ENCODE measurements at regions not wholly inside any gene's neighbourhood (a gene's known extent, or its start where the extent isn't known, plus 50 kb on each side); places are given as distances from the start of the nearest gene placed in this dataset.

GRCh38 chr2:220034426-220035130 is 407.1 kb downstream of the SLC4A3 start:
- CTCF ChIA-PET = no interaction called here
- Mint-ChIP-seq H3K36me3 (no peaks in the 10 kb centered on the region), H3K4me1 (no peaks in the 10 kb centered on the region), H3K27ac (no peak overlapping the region), H3K4me3 (no peak overlapping the region), H3K9me3 (no peaks in the 10 kb centered on the region), H3K27me3 (no peaks in the 10 kb centered on the region)
- no peak for DNase-seq

GRCh38 chr2:220036431-220036830 is 409.0 kb downstream of the SLC4A3 start:
- DNase-seq = no peak
- Mint-ChIP-seq H3K36me3 (no peaks in the 10 kb centered on the region), H3K9me3 (no peaks in the 10 kb centered on the region), H3K4me3 (no peak overlapping the region), H3K27me3 (no peaks in the 10 kb centered on the region), H3K4me1 (no peaks in the 10 kb centered on the region), H3K27ac (no peak overlapping the region)
- CTCF ChIA-PET = no interaction called here

- Mint-ChIP-seq H3K4me3 (no peak overlapping the region), H3K9me3 (no peaks in the 10 kb centered on the region), H3K27me3 (no peaks in the 10 kb centered on the region), H3K36me3 (no peaks in the 10 kb centered on the region), H3K27ac (no peak overlapping the region), H3K4me1 (no peaks in the 10 kb centered on the region)
- DNase-seq = no peak
- CTCF ChIA-PET = no interaction called here
Measured at GRCh38 chr2:220040346-220040745, 412.9 kb downstream of the SLC4A3 start.

- H3K9me3 Mint-ChIP-seq = no peaks in the 10 kb centered on the region
- no peak overlapping the region for H3K4me3 Mint-ChIP-seq
- H3K27ac Mint-ChIP-seq = no peak overlapping the region
- CTCF ChIA-PET = no interaction called here
- no peaks in the 10 kb centered on the region for H3K27me3 Mint-ChIP-seq
- no peak for DNase-seq
- no peaks in the 10 kb centered on the region for H3K4me1 Mint-ChIP-seq
- H3K36me3 Mint-ChIP-seq = no peaks in the 10 kb centered on the region
Measured at GRCh38 chr2:220041447-220041846, 414.0 kb downstream of the SLC4A3 start.

GRCh38 chr2:220043155-220043989 is 415.9 kb downstream of the SLC4A3 start:
- Mint-ChIP-seq H3K27me3 (no peaks in the 10 kb centered on the region), H3K9me3 (no peaks in the 10 kb centered on the region), H3K27ac (no peak overlapping the region), H3K36me3 (no peaks in the 10 kb centered on the region), H3K4me3 (no peak overlapping the region), H3K4me1 (no peaks in the 10 kb centered on the region)
- DNase-seq = no peak
- CTCF ChIA-PET = no interaction called here

GRCh38 chr2:220043990-220044335 is 416.5 kb downstream of the SLC4A3 start:
- CTCF ChIA-PET = no interaction called here
- DNase-seq = no peak
- Mint-ChIP-seq H3K27ac (no peak overlapping the region), H3K36me3 (no peaks in the 10 kb centered on the region), H3K4me3 (no peak overlapping the region), H3K4me1 (no peaks in the 10 kb centered on the region), H3K9me3 (no peaks in the 10 kb centered on the region), H3K27me3 (no peaks in the 10 kb centered on the region)

- H3K4me3 Mint-ChIP-seq = no peak overlapping the region
- no peaks in the 10 kb centered on the region for H3K9me3 Mint-ChIP-seq
- CTCF ChIA-PET = no interaction called here
- no peaks in the 10 kb centered on the region for H3K4me1 Mint-ChIP-seq
- H3K27ac Mint-ChIP-seq = no peak overlapping the region
- H3K27me3 Mint-ChIP-seq = no peaks in the 10 kb centered on the region
- no peaks in the 10 kb centered on the region for H3K36me3 Mint-ChIP-seq
- no peak for DNase-seq
Measured at GRCh38 chr2:220044383-220044782, 417.0 kb downstream of the SLC4A3 start.

- Mint-ChIP-seq H3K36me3 (no peaks in the 10 kb centered on the region), H3K27ac (no peak overlapping the region), H3K4me1 (no peaks in the 10 kb centered on the region)
Measured at GRCh38 chr2:220046507-220046906, 419.1 kb downstream of the SLC4A3 start.

GRCh38 chr2:220051716-220052115 is 424.3 kb downstream of the SLC4A3 start:
- no peak overlapping the region for H3K4me3 Mint-ChIP-seq
- H3K27ac Mint-ChIP-seq = no peak overlapping the region
- CTCF ChIA-PET = no interaction called here
- H3K4me1 Mint-ChIP-seq = no peaks in the 10 kb centered on the region
- H3K9me3 Mint-ChIP-seq = no peaks in the 10 kb centered on the region
- DNase-seq = no peak
- no peaks in the 10 kb centered on the region for H3K36me3 Mint-ChIP-seq
- H3K27me3 Mint-ChIP-seq = no peaks in the 10 kb centered on the region

More at GRCh38 chr2:220046507-220046906, 419.1 kb downstream of the SLC4A3 start:
- no peak for DNase-seq
- CTCF ChIA-PET = no interaction called here
- H3K4me3 Mint-ChIP-seq = no peak overlapping the region
- no peaks in the 10 kb centered on the region for H3K9me3 Mint-ChIP-seq
- H3K27me3 Mint-ChIP-seq = no peaks in the 10 kb centered on the region

GRCh38 chr2:220053919-220054318 is 426.5 kb downstream of the SLC4A3 start:
- CTCF ChIA-PET = no interaction called here

GRCh38 chr2:220057391-220057790 is 430.0 kb downstream of the SLC4A3 start:
- Mint-ChIP-seq H3K4me1 (no peaks in the 10 kb centered on the region), H3K27ac (no peak overlapping the region), H3K27me3 (no peaks in the 10 kb centered on the region), H3K9me3 (no peaks in the 10 kb centered on the region), H3K4me3 (no peak overlapping the region), H3K36me3 (no peaks in the 10 kb centered on the region)
- CTCF ChIA-PET = no interaction called here
- no peak for DNase-seq

More at GRCh38 chr2:220053919-220054318, 426.5 kb downstream of the SLC4A3 start:
- Mint-ChIP-seq H3K4me3 (no peak overlapping the region), H3K36me3 (no peaks in the 10 kb centered on the region), H3K4me1 (no peaks in the 10 kb centered on the region), H3K27me3 (no peaks in the 10 kb centered on the region), H3K9me3 (no peaks in the 10 kb centered on the region), H3K27ac (no peak overlapping the region)
- DNase-seq = no peak

- CTCF ChIA-PET = no interaction called here
- DNase-seq = no peak
- no peaks in the 10 kb centered on the region for H3K36me3 Mint-ChIP-seq
- no peaks in the 10 kb centered on the region for H3K4me1 Mint-ChIP-seq
- no peaks in the 10 kb centered on the region for H3K27me3 Mint-ChIP-seq
- no peaks in the 10 kb centered on the region for H3K9me3 Mint-ChIP-seq
- H3K27ac Mint-ChIP-seq = no peak overlapping the region
- no peak overlapping the region for H3K4me3 Mint-ChIP-seq
Measured at GRCh38 chr2:220057916-220058315, 430.5 kb downstream of the SLC4A3 start.

- Mint-ChIP-seq H3K4me3 (no peak overlapping the region), H3K27ac (no peak overlapping the region), H3K27me3 (no peaks in the 10 kb centered on the region), H3K4me1 (no peaks in the 10 kb centered on the region), H3K9me3 (no peaks in the 10 kb centered on the region), H3K36me3 (no peaks in the 10 kb centered on the region)
- DNase-seq = no peak
- CTCF ChIA-PET = no interaction called here
Measured at GRCh38 chr2:220064111-220065030, 436.9 kb downstream of the SLC4A3 start.

GRCh38 chr2:220065581-220065980 is 438.2 kb downstream of the SLC4A3 start:
- H3K27ac Mint-ChIP-seq = no peak overlapping the region
- DNase-seq = no peak
- H3K9me3 Mint-ChIP-seq = no peaks in the 10 kb centered on the region
- H3K4me3 Mint-ChIP-seq = no peak overlapping the region
- no peaks in the 10 kb centered on the region for H3K4me1 Mint-ChIP-seq
- CTCF ChIA-PET = no interaction called here
- H3K36me3 Mint-ChIP-seq = no peaks in the 10 kb centered on the region
- H3K27me3 Mint-ChIP-seq = no peaks in the 10 kb centered on the region
